GM12878 (cell line): ENCODE measurements at regions not wholly inside any gene's neighbourhood (a gene's known extent, or its start where the extent isn't known, plus 50 kb on each side); places are given as distances from the start of the nearest gene placed in this dataset.
"Not testable (repeated sequence)": the region's sequence is repeated elsewhere in the genome, so short reads cannot be mapped to it uniquely, and the experiment has no call there.

Experiments used
- ATAC-seq: fragments of 200-7000 bp; cut with Tn5 transposase; 3 replicates; pipeline ENCODE4 v1.9.1; 2020; ENCODE audit warnings: mild to moderate bottlenecking, moderate library complexity
- BruUV-seq: library from RNA; stranded (reverse); fragments of 400-500 nt; replicated peaks from 2 replicates; lab custom pipeline; 2021; lab: Mats Ljungman, UMichigan
- CTCF ChIA-PET: fragments of 300-600 bp; sonication (Branson Sonifier 250); formaldehyde crosslinking; extraction: SDS; loops from one replicate; lab custom pipeline; 2021; ENCODE audit warnings: inconsistent platforms; lab: Yijun Ruan, JAX
- POLR2A ChIA-PET: fragments of 350-600 bp; formaldehyde crosslinking; extraction: SDS; loops from one replicate; lab custom pipeline; 2021; ENCODE audit warnings: inconsistent platforms; lab: Charles Lee
- RAD21 ChIA-PET: fragments of 300-600 bp; sonication (Branson Sonifier 250); formaldehyde crosslinking; loops from one replicate; lab custom pipeline; 2023; ENCODE audit warnings: antibody characterized with exemption; ENCODE audit not compliant: unreplicated experiment; lab: Charles Lee
- SMC1A ChIA-PET: fragments of 300-600 bp; sonication (Branson Sonifier 250); formaldehyde crosslinking; loops from one replicate; lab custom pipeline; 2023; ENCODE audit not compliant: unreplicated experiment, uncharacterized antibody; lab: Charles Lee
- DNase-seq: peaks from one replicate; pipeline ENCODE4 v3.0.0-alpha.2; 2011; ENCODE audit warnings: low read depth, low spot score
- FAIRE-seq: peaks from 3 replicates; lab custom pipeline; 2011; peaks lifted over from hg19 to GRCh38; lab: Jason Lieb, UNC
- H2AFZ ChIP-seq: 2 replicates; pipeline ENCODE4 v1.6.0; 2011; ENCODE audit warnings: low read depth, low read length, control low read depth; ENCODE audit not compliant: control insufficient read depth
- H3K27ac ChIP-seq: 2 replicates; pipeline ENCODE4 v1.5.1; 2011; ENCODE audit warnings: control low read depth; ENCODE audit not compliant: control insufficient read depth, insufficient read depth
- H3K27me3 ChIP-seq, 2 experiments: replicated peaks in 1 of 2; 2 replicates each; pipeline versions ENCODE4 v1.6.0 to v1.6.1; 2011; ENCODE audit warnings: low read length in 1 of 2; ENCODE audit not compliant: control insufficient read depth in 2 of 2, insufficient read depth in 2 of 2
- H3K36me3 ChIP-seq, 2 experiments: 2 replicates each; pipeline ENCODE4 v1.5.1; 2011; ENCODE audit warnings: low read length in 1 of 2; ENCODE audit not compliant: control insufficient read depth in 2 of 2, insufficient read depth in 2 of 2
- H3K4me1 ChIP-seq: 2 replicates; pipeline ENCODE4 v1.6.1; 2011; ENCODE audit warnings: mild to moderate bottlenecking, low read length, moderate library complexity, mixed read lengths; ENCODE audit not compliant: control insufficient read depth, insufficient read depth
- H3K4me2 ChIP-seq: 2 replicates; pipeline ENCODE4 v1.6.0; 2011; ENCODE audit warnings: control low read depth; ENCODE audit not compliant: control insufficient read depth, insufficient read depth
- H3K4me3 ChIP-seq: fragments of 200-600 bp; sonication (generic); 2 replicates; pipeline ENCODE4 v1.5.1; 2016
- H3K79me2 ChIP-seq: 2 replicates; pipeline ENCODE4 v1.6.0; 2011; ENCODE audit warnings: low read length; ENCODE audit not compliant: control insufficient read depth, insufficient read depth
- H3K9ac ChIP-seq: 2 replicates; pipeline ENCODE4 v1.8.0; 2011; ENCODE audit warnings: low read length, control low read depth, mixed read lengths; ENCODE audit not compliant: control insufficient read depth, insufficient read depth
- H3K9me3 ChIP-seq: replicated peaks from 3 replicates; pipeline ENCODE4 v1.5.1; 2011; ENCODE audit warnings: mild to moderate bottlenecking, low read length; ENCODE audit not compliant: control insufficient read depth, insufficient read depth
- H4K20me1 ChIP-seq: 2 replicates; pipeline ENCODE4 v1.6.0; 2011; ENCODE audit not compliant: control insufficient read depth, insufficient read depth
- SIX5 ChIP-seq: IDR thresholded peaks from 2 replicates; pipeline ENCODE4 v1.6.1; 2011; ENCODE audit warnings: mild to moderate bottlenecking, low read depth, low read length, moderate library complexity; ENCODE audit not compliant: severe bottlenecking
- STAT1 ChIP-seq: fragments of 450-650 bp; conservative IDR thresholded peaks from 2 replicates; pipeline ENCODE4 v1.6.1; 2014; ENCODE audit warnings: antibody characterized with exemption, mild to moderate bottlenecking
- TARDBP ChIP-seq: IDR thresholded peaks from 2 replicates; pipeline ENCODE4 v1.6.1; 2016; ENCODE audit warnings: borderline replicate concordance
- ZBTB40 ChIP-seq: fragments of 450-650 bp; IDR thresholded peaks from 2 replicates; pipeline ENCODE4 v1.6.1; 2016; ENCODE audit warnings: mild to moderate bottlenecking, moderate library complexity, borderline replicate concordance
- ZNF384 ChIP-seq: IDR thresholded peaks from 2 replicates; pipeline ENCODE4 v1.6.1; 2012; ENCODE audit warnings: low read depth, mild to moderate bottlenecking, low read length, improper control_type of control experiment, borderline replicate concordance
- WGBS: methylation state at CpG from one replicate; pipeline ENCODE4 v1.1.6; 2016; ENCODE audit warnings: low lambda C conversion rate; ENCODE audit not compliant: insufficient replicate concordance, insufficient coverage; ENCODE audit errors: missing lambda C conversion rate; 5-methylcytosine and 5-hydroxymethylcytosine counted together
- in situ Hi-C: fragments of 300-500 bp; cut with MboI; formaldehyde crosslinking; loops from 9 replicates; pipeline ENCODE4 v1.14.3; 2018; ENCODE audit warnings: mixed read lengths
- intact Hi-C: fragments of 100-400 bp; cut with micrococcal nuclease; formaldehyde crosslinking; loops from one replicate; pipeline ENCODE4 v1.14.2; 2022; ENCODE audit not compliant: unreplicated experiment

GRCh38 chr17:34423315-34423714 lies 60.3 kb upstream of the CCL1 start:
- H3K4me3 ChIP-seq, H3K9me3 ChIP-seq, H3K27ac ChIP-seq, H2AFZ ChIP-seq, SMC1A ChIA-PET, H3K36me3 ChIP-seq, CTCF ChIA-PET, BruUV-seq, DNase-seq, H3K9ac ChIP-seq, H4K20me1 ChIP-seq, FAIRE-seq, POLR2A ChIA-PET, H3K4me1 ChIP-seq, H3K79me2 ChIP-seq, RAD21 ChIA-PET, H3K4me2 ChIP-seq, ATAC-seq: not testable (repeated sequence)
- intact Hi-C loops = loop anchor here (10.0 kb wide), 2 partner anchors 561 to 1321 kb away; partner anchors contain the start of gene LIG3
- whole genome bisulfite sequencing = 48% methylated on average over 4 of the region's 7 CpGs
- peaks cover 5 to 11% of the 10 kb centered on the region in 2 experiments for H3K27me3 ChIP-seq
- in situ Hi-C loops = loop anchor here (5.0 kb wide), 2 partner anchors 214 to 694 kb away; partner anchors contain the start of gene RAD51D

- Histone ChIP-seq H3K27me3 (peaks cover 5 to 11% of the 10 kb centered on the region in 2 experiments), H3K4me3 (no peak overlapping the region), H3K9me3 (no peaks in the 10 kb centered on the region; the same call in 2 of the 3 replicates), H2AFZ (no peak overlapping the region), H3K9ac (no peak overlapping the region), H3K4me2 (no peak overlapping the region), H4K20me1 (no peaks in the 10 kb centered on the region), H3K79me2 (no peaks in the 10 kb centered on the region), H3K36me3 (no peaks in the 10 kb centered on the region), H3K27ac (no peak overlapping the region), H3K4me1 (no peaks in the 10 kb centered on the region)
- DNase-seq (no peak), ATAC-seq (no peak), FAIRE-seq (no peak)
- WGBS = 34% methylated on average over 3 of the region's 3 CpGs
- intact Hi-C loops (loop anchor here (1.0 to 10.0 kb wide), 5 partner anchors 98 to 1324 kb away; partner anchors contain the start of genes LIG3 and RAD51D), in situ Hi-C loops (loop anchor here (5.0 kb wide), 2 partner anchors 216 to 696 kb away; partner anchors contain the start of gene RAD51D)
- SMC1A ChIA-PET = interaction anchor here (1.2 to 2.2 kb wide), 3 partner anchors 10 to 15 kb away, joined by 3 to 10 read pairs (median 6); no protein-coding TSS in a partner anchor
- CTCF ChIA-PET = interaction anchor here (0.7 to 2.3 kb wide), 16 partner anchors 8 to 699 kb away, joined by 3 to 19 read pairs (median 4); partner anchors contain the start of gene RAD51D
- BruUV-seq = no TSS peak
- TF ChIP-seq STAT1 (no peak), ZBTB40 (no peak), SIX5 (no peak), TARDBP (no peak), ZNF384 (no peak)
- POLR2A ChIA-PET = no interaction called here
- RAD21 ChIA-PET = interaction anchor here (0.8 to 1.7 kb wide), 4 partner anchors 13 to 220 kb away, joined by 3 read pairs; no protein-coding TSS in a partner anchor
These were observed 57.9 kb upstream of the CCL1 start for GRCh38 chr17:34420900-34421299.
